ENCODE measurements at regions not wholly inside any gene's neighbourhood (a gene's known extent, or its start where the extent isn't known, plus 50 kb on each side); places are given as distances from the start of the nearest gene placed in this dataset.

DNA sequence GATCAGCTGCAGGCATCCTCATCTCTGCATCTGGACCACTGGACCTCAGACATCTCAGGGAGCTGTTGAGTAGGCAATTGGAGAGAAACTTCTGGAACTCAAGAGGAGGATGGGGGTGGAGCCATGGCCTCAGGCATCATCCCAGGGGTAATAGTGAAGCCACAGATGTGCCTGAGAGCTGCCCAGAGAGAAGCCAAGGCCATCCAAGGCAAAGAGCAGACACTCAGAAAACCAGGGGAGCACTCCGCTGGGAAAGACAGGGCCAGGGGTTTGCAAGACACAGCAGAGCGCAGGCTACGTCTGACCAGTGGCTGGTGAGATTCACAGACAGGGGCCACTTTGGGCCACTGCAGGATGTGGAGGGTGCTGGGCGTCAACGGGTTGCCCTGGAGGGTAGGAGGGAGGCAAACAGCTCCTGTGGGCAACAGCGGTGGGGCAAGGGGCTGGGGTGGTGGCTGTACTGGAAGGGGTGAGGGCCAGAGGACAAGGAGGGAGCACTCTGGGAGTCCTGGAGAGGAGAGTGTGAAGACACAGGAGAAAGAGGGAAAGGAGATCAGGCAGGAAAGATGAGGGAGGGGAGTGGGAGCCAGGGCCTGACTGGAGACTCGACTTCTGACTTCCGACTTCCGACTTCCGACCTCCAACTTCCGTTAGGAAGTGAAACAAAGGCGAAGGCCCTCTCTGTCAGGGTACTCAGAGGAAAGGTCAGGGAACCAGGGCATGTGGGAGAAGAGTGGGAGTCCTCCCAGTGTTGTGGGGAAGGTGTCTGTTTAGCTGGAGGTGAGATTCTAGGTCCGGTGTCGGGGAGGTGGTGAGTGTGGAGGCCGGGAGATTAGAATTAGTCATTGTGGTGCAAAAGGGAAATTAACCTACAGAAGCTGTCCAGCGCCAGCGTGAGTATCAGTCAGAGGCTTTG, 69.7 kb upstream of the ANTXRL start (continued):
- TF ChIP-seq, protein P1, sequence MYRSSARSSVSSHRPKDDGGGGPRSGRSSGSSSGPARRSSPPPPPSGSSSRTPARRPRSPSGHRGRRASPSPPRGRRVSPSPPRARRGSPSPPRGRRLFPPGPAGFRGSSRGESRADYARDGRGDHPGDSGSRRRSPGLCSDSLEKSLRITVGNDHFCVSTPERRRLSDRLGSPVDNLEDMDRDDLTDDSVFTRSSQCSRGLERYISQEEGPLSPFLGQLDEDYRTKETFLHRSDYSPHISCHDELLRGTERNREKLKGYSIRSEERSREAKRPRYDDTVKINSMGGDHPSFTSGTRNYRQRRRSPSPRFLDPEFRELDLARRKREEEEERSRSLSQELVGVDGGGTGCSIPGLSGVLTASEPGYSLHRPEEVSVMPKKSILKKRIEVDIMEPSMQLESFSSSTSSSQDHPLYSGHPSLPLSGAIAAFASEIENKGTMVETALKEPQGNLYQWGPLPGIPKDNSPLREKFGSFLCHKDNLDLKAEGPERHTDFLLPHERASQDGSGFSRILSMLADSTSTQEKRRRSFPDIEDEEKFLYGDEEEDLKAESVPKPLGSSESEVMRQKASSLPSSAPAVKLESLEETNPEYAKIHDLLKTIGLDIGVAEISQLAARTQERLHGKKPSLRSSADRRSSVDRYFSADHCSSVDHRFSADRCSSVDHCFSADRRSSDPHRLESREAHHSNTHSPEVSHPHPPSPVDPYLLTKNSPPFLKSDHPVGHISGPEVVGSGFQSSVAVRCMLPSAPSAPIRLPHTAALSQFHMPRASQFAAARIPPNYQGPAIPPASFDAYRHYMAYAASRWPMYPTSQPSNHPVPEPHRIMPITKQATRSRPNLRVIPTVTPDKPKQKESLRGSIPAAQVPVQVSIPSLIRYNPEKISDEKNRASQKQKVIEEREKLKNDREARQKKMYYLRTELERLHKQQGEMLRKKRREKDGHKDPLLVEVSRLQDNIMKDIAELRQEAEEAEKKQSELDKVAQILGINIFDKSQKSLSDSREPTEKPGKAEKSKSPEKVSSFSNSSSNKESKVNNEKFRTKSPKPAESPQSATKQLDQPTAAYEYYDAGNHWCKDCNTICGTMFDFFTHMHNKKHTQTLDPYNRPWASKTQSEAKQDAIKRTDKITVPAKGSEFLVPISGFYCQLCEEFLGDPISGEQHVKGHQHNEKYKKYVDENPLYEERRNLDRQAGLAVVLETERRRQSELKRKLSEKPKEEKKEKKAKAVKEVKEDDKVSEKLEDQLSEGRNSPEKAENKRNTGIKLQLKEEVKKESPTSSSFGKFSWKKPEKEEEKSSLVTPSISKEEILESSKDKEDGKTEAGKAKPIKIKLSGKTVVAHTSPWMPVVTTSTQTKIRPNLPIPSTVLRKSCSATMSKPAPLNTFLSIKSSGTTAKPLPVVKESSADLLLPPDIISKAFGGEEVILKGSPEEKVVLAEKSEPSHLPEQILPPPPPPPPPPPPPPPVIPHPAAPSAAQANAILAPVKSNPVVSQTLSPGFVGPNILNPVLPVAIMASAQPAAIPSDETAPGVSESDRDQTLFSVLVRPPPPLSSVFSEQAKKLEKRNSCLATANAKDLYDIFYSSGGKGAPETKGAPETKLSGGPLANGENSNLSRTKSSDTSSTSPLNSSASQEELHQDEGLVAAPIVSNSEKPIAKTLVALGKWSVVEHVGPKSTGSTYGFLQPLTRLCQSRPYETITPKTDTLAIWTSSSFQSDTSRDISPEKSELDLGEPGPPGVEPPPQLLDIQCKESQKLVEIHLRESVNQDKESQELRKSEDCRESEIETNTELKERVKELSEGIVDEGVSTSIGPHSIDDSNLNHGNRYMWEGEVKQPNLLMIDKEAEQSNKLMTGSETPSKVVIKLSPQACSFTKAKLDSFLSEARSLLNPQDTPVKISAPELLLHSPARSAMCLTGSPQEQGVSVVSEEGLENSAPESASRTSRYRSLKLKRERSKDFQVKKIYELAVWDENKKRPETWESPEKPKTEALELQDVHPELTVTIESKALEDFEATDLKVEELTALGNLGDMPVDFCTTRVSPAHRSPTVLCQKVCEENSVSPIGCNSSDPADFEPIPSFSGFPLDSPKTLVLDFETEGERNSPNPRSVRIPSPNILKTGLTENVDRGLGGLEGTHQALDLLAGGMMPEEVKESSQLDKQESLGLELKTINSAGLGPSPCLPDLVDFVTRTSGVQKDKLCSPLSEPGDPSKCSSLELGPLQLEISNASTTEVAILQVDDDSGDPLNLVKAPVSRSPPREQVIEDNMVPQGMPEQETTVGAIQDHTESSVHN (IDR thresholded peaks at IDR 0.05; ENCODE audit: borderline replicate concordance in 1 of 2, low read depth in 1 of 2): no peak
- TF ChIP-seq HNRNPUL1 (IDR thresholded peaks at IDR 0.05; ENCODE audit: low read length): no peak
- TF ChIP-seq RBM22 (IDR thresholded peaks at IDR 0.05; ENCODE audit: low read depth, low read length, poor library complexity, severe bottlenecking): no peak
- TF ChIP-seq EP300 (IDR thresholded peaks at IDR 0.05; ENCODE audit: low read length): peak; percentile 91
- TF ChIP-seq, protein P2, sequence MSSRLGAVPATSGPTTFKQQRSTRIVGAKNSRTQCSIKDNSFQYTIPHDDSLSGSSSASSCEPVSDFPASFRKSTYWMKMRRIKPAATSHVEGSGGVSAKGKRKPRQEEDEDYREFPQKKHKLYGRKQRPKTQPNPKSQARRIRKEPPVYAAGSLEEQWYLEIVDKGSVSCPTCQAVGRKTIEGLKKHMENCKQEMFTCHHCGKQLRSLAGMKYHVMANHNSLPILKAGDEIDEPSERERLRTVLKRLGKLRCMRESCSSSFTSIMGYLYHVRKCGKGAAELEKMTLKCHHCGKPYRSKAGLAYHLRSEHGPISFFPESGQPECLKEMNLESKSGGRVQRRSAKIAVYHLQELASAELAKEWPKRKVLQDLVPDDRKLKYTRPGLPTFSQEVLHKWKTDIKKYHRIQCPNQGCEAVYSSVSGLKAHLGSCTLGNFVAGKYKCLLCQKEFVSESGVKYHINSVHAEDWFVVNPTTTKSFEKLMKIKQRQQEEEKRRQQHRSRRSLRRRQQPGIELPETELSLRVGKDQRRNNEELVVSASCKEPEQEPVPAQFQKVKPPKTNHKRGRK (tag; IDR thresholded peaks at IDR 0.05): no peak
- no peak for TF ChIP-seq POU5F1 (IDR thresholded peaks at IDR 0.05; ENCODE audit: borderline replicate concordance, low read depth, low read length, partially characterized antibody)
- no peak for TF ChIP-seq BMI1 (IDR thresholded peaks at IDR 0.05; ENCODE audit: low read length)
- TF ChIP-seq, protein P3, sequence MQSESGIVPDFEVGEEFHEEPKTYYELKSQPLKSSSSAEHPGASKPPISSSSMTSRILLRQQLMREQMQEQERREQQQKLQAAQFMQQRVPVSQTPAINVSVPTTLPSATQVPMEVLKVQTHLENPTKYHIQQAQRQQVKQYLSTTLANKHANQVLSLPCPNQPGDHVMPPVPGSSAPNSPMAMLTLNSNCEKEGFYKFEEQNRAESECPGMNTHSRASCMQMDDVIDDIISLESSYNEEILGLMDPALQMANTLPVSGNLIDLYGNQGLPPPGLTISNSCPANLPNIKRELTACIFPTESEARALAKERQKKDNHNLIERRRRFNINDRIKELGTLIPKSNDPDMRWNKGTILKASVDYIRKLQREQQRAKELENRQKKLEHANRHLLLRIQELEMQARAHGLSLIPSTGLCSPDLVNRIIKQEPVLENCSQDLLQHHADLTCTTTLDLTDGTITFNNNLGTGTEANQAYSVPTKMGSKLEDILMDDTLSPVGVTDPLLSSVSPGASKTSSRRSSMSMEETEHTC (IDR thresholded peaks at IDR 0.05): no peak
- no peak for TF ChIP-seq HNRNPLL (IDR thresholded peaks at IDR 0.05; ENCODE audit: low read depth, low read length, poor library complexity, severe bottlenecking)
- no peak for TF ChIP-seq POLR3A (IDR thresholded peaks at IDR 0.05; ENCODE audit: borderline replicate concordance, extremely low read depth, insufficient read depth, insufficient read length)
- no peak for TF ChIP-seq ZNF444 (CRISPR knock-in tag; IDR thresholded peaks at IDR 0.05)
- TF ChIP-seq MTF1 (CRISPR knock-in tag; IDR thresholded peaks at IDR 0.05; ENCODE audit: borderline replicate concordance): no peak
- TF ChIP-seq, protein P4, sequence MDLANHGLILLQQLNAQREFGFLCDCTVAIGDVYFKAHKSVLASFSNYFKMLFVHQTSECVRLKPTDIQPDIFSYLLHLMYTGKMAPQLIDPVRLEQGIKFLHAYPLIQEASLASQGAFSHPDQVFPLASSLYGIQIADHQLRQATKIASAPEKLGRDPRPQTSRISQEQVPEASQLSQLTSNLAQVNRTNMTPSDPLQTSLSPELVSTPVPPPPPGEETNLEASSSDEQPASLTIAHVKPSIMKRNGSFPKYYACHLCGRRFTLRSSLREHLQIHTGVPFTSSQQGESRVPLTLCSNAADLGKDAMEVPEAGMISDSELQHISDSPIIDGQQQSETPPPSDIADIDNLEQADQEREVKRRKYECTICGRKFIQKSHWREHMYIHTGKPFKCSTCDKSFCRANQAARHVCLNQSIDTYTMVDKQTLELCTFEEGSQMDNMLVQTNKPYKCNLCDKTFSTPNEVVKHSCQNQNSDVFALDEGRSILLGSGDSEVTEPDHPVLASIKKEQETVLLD (IDR thresholded peaks at IDR 0.05): no peak; the same call in 1 of the 2 replicates
- TF ChIP-seq FOXJ2 (tag; IDR thresholded peaks at IDR 0.05): no peak

Measured in K562 (cell line).